ENCODE measurements at regions not wholly inside any gene's neighbourhood (a gene's known extent, or its start where the extent isn't known, plus 50 kb on each side); places are given as distances from the start of the nearest gene placed in this dataset.
"Not testable (repeated sequence)": the region's sequence is repeated elsewhere in the genome, so short reads cannot be mapped to it uniquely, and the experiment has no call there.

DNA sequence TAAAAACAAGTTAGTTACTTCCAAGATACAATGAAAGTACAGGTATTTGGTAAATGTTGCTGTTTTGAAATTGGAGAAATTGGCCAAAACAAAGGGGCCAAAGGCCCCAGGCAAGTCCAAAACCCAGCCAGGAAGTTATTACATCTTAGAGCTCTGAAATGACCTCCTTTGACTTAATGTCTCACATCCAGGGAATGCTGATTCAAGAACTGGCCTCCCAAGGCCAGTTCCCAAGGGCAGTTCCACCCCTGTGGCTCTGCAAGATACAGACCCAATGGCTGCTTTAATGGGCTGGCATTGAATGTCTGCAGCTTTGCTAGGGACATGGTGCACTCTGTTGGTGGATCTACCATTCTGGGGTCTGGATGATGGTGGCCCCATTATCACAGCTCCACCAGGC is 217.3 kb upstream of the FKBP1C start:
- intact Hi-C loops (cut with DNase I, micrococcal nuclease) = no loop called here
- DNase-seq (no peak), ATAC-seq (no peak)
- no peak overlapping the region for H3K4me3 ChIP-seq
- no peaks in the 10 kb centered on the region for H3K4me1 ChIP-seq (ENCODE audit: low read depth)
- H3K36me3 ChIP-seq (ENCODE audit: low read depth) = no peaks in the 10 kb centered on the region
- TF ChIP-seq, protein P1, sequence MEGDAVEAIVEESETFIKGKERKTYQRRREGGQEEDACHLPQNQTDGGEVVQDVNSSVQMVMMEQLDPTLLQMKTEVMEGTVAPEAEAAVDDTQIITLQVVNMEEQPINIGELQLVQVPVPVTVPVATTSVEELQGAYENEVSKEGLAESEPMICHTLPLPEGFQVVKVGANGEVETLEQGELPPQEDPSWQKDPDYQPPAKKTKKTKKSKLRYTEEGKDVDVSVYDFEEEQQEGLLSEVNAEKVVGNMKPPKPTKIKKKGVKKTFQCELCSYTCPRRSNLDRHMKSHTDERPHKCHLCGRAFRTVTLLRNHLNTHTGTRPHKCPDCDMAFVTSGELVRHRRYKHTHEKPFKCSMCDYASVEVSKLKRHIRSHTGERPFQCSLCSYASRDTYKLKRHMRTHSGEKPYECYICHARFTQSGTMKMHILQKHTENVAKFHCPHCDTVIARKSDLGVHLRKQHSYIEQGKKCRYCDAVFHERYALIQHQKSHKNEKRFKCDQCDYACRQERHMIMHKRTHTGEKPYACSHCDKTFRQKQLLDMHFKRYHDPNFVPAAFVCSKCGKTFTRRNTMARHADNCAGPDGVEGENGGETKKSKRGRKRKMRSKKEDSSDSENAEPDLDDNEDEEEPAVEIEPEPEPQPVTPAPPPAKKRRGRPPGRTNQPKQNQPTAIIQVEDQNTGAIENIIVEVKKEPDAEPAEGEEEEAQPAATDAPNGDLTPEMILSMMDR (IDR thresholded peaks at IDR 0.05) = no peak
- H3K9me3 ChIP-seq = no peaks in the 10 kb centered on the region

- ATAC-seq = no peak
- Histone ChIP-seq H3K36me3 (ENCODE audit: low read depth) (no peaks in the 10 kb centered on the region), H3K4me3 (no peak overlapping the region), H3K4me1 (ENCODE audit: low read depth) (no peaks in the 10 kb centered on the region), H3K9me3 (no peaks in the 10 kb centered on the region)
- DNase-seq = no peak
- intact Hi-C loops (cut with DNase I, micrococcal nuclease) = no loop called here
- TF ChIP-seq, protein P1 (IDR thresholded peaks at IDR 0.05) = no peak
Observed at GRCh38 chr6:62998022-62998421, 213.2 kb upstream of the FKBP1C start.

DNA sequence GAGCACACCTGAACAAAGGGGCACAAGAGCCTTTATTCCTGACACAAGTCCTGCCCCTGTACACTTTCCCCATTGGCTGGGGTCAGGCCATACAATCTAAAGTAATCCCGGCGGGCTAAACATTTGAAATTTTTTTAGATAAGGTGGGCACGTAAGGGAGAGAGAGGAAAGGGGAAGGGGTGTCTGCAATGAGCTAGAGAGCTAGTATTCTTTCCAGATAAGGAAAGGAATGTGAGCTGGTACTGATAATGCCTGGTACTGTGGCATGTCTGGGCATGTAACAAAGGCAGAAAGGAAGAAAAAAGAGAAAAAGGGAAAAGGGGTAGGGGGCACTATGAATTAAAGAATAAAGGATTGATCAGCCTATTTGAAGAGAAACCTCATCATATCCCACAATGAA is 212.0 kb upstream of the FKBP1C start:
- H3K9me3 ChIP-seq; intact Hi-C loops (cut with DNase I, micrococcal nuclease); H3K36me3 ChIP-seq (ENCODE audit: low read depth); DNase-seq; ATAC-seq; H3K4me3 ChIP-seq; H3K4me1 ChIP-seq (ENCODE audit: low read depth): not testable (repeated sequence)

DNA sequence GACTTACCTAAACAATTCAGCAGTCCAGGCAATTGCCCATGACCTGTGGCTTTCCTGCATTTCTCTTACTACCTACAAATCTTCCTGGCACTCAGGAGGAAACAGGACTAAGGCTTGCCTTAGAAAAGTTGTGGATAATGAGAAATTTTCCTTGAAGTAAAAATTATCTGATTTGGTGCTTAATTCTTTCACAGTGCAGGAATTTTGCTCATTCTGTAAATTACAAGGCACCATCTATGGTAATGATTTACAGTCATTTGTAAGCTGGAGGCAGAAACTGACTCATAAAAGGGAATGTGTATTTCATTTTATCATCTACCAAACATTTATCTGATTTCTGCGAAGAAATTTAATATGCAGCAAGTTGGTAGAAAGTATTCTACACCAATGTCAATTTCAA is 211.5 kb upstream of the FKBP1C start:
- Histone ChIP-seq H3K9me3 (no peaks in the 10 kb centered on the region), H3K36me3 (ENCODE audit: low read depth) (no peaks in the 10 kb centered on the region), H3K4me3 (no peak overlapping the region), H3K4me1 (ENCODE audit: low read depth) (no peaks in the 10 kb centered on the region)
- no peak for DNase-seq
- TF ChIP-seq, protein P1 (IDR thresholded peaks at IDR 0.05) = no peak
- ATAC-seq = no peak
- intact Hi-C loops (cut with DNase I, micrococcal nuclease) = no loop called here

DNA sequence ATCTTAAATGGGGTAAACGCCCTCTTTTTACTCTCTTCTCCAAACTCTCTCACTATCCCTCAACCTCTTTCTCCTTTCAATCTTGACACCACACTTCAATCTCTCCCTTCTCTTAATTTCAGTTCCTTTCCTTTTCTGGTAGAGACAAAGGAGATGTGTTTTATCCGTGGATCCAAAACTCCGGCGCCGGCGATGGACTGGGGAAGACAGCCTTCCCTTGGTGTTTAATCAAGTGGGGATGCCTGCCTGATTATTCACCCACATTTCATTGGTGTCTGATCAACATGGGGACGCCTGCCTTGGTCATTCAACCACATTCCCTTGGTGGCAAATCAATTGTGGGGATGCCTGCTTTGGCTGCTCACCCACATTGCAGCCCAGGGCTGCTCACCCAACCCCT is 205.3 kb upstream of the FKBP1C start:
- intact Hi-C loops (cut with DNase I, micrococcal nuclease); ATAC-seq: not testable (repeated sequence)

DNA sequence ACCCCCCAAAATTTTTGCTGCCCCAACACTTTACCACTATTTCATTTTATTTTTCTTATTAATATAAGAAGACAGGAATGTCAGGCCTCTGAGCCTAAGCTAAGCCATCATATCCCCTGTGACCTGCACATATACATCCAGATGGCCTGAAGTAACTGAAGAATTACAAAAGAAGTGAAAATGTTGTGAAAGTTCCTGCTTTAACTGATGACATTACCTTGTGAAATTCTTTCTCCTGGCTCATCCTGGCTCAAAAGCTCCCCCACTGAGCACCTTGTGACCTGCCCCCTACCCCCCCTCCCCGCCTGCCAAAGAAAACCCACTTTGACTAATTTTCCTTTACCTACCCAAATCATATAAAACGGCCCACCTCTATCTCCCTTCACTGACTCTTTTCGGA is 200.3 kb upstream of the FKBP1C start:
- DNase-seq; H3K4me3 ChIP-seq; ATAC-seq; H3K9me3 ChIP-seq; intact Hi-C loops (cut with DNase I, micrococcal nuclease); H3K4me1 ChIP-seq (ENCODE audit: low read depth); H3K36me3 ChIP-seq (ENCODE audit: low read depth): not testable (repeated sequence)

More for the DNA sequence above, 205.3 kb upstream of the FKBP1C start:
- H3K4me1 ChIP-seq (ENCODE audit: low read depth); H3K36me3 ChIP-seq (ENCODE audit: low read depth); H3K4me3 ChIP-seq; DNase-seq; H3K9me3 ChIP-seq: not testable (repeated sequence)

GRCh38 chr6:63014290-63014689 is 197.0 kb upstream of the FKBP1C start:
- H3K9me3 ChIP-seq = no peaks in the 10 kb centered on the region
- H3K4me1 ChIP-seq (ENCODE audit: low read depth) = no peaks in the 10 kb centered on the region
- no peak for ATAC-seq
- TF ChIP-seq, protein P1 (IDR thresholded peaks at IDR 0.05) = no peak
- no peak for DNase-seq
- no peaks in the 10 kb centered on the region for H3K36me3 ChIP-seq (ENCODE audit: low read depth)
- no peak overlapping the region for H3K4me3 ChIP-seq
- intact Hi-C loops (cut with DNase I, micrococcal nuclease) = no loop called here
